ENCODE measurements at regions not wholly inside any gene's neighbourhood (a gene's known extent, or its start where the extent isn't known, plus 50 kb on each side); places are given as distances from the start of the nearest gene placed in this dataset.
"Not testable (repeated sequence)": the region's sequence is repeated elsewhere in the genome, so short reads cannot be mapped to it uniquely, and the experiment has no call there.

DNA sequence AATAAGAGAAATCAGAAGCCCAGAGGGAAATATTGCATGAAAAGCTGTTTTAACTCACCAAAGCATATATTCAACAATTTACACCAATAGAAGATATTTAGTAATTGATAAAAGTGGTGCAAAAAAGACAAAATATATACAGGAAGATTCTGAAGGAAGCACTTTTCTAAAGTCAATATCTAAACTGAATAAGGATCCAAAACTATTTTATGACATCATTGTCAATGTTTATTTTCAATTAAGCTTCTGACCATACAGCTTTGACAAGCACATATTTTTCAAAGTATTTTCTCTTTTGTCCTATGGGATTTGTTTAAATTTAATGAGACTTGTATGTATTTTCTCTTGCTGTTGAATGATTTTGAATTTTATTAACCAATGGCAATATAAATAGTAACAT, 1716.1 kb downstream of the OLFM4 start:
- DNase-seq (no peak), ATAC-seq (ENCODE audit: poor library complexity) (no peak)
- intact Hi-C loops (cut with DNase I), result no loop called here

DNA sequence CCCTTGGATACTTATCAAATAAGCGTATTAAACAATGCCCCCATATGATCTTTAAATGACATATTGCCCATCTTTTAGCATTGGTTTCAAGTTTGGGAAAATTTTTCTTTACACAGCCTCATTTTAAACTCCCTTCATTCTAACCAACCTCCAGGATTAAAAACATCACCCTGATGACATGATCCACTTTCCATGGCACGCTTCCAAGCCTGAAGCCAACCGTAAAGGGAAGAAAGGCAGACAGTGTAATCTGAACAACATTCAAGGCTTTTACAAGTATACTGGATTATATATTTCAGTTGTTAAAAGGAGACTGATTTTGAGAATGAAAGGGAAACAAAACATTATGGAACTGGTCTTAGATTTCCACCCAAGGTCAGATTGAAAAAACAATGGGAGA, 1721.9 kb downstream of the OLFM4 start:
- intact Hi-C loops (cut with DNase I), result no loop called here

DNA sequence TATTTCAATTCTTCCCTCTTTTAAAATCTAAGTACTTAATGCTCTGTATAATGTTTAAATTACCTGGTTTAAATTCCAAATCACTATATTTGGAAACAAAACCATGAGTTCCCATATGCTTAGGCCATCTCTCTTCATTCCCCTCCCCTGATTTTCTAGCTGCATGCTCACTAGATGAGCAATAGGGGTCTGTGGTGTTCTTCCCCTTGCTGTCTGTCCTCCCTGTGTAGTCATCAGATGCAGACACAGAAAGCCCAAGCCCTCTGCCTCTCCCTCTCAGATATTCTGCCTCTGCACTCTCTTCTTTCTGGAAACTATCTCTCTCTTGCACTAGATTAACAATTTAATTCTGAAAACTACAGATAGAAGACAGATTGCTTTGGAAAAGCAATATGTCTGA, 1730.2 kb downstream of the OLFM4 start:
- intact Hi-C loops (cut with DNase I), result no loop called here
- DNase-seq (no peak), ATAC-seq (ENCODE audit: poor library complexity) (no peak)

More for the DNA sequence above, 1721.9 kb downstream of the OLFM4 start:
- ATAC-seq (ENCODE audit: poor library complexity) (no peak), DNase-seq (no peak)

DNA sequence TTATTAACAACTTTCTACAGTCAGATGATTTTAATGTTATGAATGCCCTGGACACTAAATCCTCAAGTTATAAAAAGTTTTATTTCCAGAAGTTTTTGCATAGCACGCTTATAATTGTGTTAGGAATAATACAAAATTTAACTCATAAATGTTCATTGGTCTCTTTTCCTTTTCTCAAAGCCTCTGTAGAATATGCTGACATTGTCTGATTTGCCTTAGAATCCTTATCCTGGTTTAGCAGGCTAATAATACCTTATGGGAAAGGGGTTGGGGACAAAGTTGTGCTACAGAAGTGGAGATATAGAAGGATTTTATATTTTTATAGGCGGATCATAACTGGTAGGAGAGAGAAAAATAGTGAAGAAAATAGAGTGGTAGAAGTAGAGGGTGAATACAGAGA, 1739.6 kb downstream of the OLFM4 start:
- DNase-seq (no peak), ATAC-seq (ENCODE audit: poor library complexity) (no peak)
- intact Hi-C loops (cut with DNase I), result no loop called here

DNA sequence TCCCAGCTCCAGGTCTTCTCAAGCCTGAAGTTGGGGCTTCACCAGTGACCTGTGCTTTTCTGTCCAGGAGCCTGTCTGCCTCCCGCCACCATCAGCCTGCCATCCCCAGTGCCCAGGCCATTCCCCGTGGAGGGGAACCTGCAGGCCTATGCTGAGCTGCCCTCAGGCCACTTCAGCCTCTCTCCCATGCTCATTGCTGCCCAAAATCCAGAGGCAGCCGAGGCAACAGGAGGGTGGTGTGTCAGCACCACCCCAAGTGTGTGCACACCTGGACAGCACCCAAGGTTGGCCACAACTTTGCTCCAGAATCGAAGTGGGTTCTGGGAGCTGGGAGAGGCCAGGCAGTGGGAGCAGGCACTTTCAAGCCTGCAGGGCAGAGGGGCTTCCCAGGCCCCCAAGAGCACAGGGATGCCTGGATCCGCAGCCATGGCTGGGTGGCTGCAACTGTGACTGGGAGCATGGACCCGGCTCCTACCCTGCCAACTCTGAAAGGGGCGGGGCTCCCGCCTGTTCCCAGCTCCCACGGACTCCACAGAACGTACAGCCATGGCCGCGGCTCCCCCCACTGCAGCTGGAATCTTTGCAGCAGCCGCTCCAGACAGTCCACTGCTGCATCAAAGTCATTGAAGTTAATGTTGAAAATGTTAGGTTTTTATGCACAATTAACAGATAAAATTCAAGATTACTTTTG, 1747.0 kb downstream of the OLFM4 start:
- ATAC-seq (ENCODE audit: poor library complexity) (no peak), DNase-seq (peak; percentile 21)
- intact Hi-C loops (cut with DNase I), result no loop called here

DNA sequence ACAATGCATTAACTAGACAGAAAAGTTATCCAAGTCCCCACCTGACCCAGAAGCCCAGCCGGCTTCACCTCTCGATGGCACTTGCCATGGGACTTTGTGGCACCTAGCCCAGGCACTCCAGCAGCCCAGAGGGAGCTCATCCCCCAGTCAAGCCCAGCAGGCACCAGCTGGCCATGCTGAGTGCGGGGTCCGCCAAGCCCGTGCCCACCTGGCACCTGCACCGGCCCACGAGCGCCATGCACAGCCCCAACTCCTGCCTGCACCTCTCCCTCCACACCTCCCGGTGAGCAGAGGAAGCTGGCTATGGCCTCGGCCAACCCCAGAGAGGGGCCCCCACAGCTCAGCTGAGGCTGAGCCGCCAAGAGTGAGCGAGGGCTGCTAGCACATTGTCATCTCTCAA, 1759.1 kb downstream of the OLFM4 start:
- peak; percentile 26 for DNase-seq
- intact Hi-C loops (cut with DNase I), result no loop called here
- ATAC-seq (ENCODE audit: poor library complexity), result no peak

DNA sequence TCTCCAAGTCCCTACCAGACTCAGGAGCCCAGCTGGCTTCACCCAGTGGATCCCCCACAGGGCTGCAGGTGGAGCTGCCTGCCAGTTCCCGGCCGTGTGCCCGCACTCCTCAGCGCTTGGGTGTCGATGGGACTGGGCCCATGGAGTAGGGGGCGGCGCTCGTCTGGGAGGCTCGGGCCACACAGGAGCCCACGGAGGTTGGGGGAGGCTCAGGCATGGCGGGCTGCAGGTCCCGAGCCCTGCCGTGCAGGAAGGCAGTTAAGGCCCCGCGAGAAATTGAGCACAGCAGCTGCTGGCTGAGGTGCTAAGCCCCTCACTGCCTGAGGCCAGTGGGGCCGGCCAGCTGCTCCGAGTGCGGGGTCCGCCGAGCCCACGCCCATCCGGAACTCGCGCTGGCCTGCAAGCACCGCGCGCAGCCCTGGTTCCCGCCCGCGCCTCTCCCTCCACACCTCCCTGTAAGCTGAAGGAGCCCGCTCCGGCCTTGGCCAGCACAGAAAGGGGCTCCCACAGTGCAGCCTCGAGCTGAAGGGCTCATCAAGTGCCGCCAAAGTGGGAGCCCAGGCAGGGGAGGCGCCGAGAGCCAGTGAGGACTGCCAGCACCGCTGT, 1771.1 kb downstream of the OLFM4 start:
- DNase-seq (peak; percentile 32), ATAC-seq (ENCODE audit: poor library complexity) (no peak)
- intact Hi-C loops (cut with DNase I), result no loop called here

DNA sequence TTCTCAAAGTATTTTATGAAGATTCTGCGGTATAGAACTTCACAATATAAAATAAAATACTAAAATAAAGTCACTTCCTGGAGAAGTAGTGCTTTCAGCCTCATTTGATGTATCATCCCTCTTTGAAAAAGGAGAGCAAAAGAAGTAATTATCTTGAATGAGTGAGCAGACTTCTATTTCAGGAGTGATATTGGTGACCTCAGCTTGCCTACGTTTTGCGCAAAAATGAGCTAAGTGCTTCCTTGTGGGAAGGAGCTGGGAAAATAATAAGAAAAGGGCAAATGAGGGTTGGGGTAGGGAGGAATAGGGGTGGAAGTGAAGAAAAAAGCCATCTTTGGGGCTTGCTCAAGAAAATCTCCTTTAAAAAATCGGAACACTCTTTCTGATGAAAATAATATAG, 1773.6 kb downstream of the OLFM4 start:
- intact Hi-C loops (cut with DNase I), result no loop called here
- DNase-seq, result no peak

DNA sequence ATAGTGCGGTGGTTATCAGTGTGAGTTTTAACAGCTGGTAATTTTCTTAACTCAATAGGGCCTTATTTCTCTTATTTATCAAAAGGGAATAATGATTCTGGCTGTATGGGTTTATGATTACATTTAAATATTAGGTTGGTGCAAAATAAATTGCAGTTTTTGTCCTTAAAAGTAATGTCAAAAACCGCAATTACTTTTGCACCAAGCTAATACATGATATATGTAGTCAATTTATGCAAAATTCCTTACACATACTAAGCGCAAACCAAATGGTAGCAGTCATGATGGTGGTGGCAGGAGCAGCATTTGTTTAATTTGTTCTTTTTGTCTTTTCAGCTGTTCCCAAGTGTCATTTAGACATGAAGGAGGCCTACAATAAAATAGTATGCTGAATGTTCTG, 1777.1 kb downstream of the OLFM4 start:
- ATAC-seq (ENCODE audit: poor library complexity) (no peak), DNase-seq (no peak)
- intact Hi-C loops (cut with DNase I), result no loop called here

More for the DNA sequence above, 1773.6 kb downstream of the OLFM4 start:
- no peak for ATAC-seq (ENCODE audit: poor library complexity)

DNA sequence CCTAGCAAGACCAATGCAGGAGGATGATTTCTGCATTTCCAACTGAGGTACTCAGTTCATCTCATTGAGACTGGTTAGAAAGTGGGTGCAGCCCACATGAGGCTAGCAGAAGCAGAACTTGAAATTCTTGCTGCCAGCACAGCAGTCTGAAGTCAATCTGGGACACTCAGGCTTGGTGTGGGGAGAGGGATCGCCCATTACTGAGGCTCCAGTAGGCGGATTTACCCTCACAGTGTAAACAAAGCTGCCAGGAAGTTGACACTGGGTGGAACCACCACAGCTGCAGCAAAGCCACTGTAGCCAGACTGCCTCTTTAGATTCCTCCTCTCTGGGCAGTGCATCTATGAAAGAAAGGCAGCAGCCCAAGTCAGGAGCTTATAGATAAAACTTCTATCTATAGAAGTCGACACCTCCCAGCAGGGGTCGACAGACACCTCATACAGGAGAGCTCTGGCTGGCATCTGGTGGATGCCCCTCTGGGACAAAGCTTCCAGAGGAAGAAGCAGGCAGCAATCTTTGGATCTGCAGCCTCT, 1793.4 kb downstream of the OLFM4 start:
- DNase-seq; ATAC-seq (ENCODE audit: poor library complexity); intact Hi-C loops (cut with DNase I): not testable (repeated sequence)

DNA sequence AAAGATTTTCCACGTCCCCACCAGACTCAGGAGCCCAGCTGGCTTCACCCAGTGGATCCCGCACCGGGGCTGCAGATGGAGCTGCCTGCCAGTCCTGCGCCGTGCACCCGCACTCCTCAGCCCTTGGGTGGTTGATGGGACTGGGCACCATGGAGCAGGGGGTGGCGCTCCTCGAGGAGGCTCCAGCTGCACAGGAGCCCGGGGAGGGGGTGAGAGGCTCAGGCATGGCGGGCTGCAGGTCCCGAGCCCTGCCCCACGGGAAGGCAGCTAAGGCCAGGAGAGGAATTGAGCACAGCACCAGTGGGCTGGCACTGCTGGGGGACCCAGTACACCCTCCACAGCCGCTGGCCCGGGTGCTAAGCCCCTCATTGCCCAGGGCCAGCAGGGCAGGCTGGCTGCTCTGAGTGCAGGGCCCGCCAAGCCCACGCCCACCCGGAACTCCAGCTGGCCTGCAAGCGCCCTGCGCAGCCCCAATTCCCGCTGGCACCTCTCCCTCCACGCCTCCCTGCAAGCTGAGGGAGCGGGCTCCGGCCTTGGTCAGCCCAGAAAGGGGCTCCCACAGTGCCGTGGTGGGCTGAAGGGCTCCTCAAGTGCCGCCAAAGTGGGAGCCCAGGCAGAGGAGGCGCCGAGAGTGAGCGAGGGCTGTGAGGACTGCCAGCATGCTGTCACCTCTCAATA, 1800.9 kb downstream of the OLFM4 start:
- ATAC-seq (ENCODE audit: poor library complexity); intact Hi-C loops (cut with DNase I); DNase-seq: not testable (repeated sequence)

DNA sequence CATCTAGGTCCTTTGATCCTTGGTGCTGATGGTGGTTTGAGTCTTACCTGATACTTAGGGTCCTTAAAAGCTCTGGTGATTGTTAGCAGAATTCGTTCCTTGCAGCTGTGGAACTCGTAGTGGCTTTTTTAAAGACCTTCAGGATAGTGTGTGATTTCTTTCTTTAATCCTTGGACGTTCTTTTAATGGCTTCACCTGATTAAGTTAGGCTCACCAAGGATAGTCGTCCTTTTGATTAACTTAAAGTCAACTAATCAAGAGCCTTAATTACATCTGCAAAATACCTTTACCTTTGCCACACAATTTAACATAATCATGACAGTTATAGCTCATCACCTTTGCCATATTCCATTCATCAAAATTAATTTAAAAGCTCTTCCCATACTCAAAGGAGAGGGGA, 1807.7 kb downstream of the OLFM4 start:
- intact Hi-C loops (cut with DNase I), result no loop called here
- DNase-seq (no peak), ATAC-seq (ENCODE audit: poor library complexity) (no peak)

DNA sequence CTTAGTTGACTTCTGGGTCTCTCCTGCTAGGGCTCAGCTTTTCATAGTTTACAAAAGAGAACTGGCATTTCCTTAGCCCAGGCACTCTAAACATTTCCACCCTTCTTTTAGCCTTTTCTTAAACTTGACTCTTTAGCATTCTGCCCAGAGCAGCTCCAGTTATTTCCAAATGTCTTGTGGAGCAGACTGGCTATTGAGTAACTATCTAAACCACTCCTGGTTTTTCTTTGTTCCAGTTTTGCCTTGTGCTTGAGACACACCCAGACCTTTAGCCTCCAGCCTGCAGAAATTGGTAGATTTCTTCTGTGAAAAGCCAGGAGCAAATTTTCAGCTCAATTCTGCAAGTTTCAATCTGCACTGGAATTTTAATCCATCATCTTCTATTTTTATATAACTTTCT, 1813.1 kb downstream of the OLFM4 start:
- ATAC-seq (ENCODE audit: poor library complexity) (no peak), DNase-seq (no peak)
- intact Hi-C loops (cut with DNase I), result no loop called here

DNA sequence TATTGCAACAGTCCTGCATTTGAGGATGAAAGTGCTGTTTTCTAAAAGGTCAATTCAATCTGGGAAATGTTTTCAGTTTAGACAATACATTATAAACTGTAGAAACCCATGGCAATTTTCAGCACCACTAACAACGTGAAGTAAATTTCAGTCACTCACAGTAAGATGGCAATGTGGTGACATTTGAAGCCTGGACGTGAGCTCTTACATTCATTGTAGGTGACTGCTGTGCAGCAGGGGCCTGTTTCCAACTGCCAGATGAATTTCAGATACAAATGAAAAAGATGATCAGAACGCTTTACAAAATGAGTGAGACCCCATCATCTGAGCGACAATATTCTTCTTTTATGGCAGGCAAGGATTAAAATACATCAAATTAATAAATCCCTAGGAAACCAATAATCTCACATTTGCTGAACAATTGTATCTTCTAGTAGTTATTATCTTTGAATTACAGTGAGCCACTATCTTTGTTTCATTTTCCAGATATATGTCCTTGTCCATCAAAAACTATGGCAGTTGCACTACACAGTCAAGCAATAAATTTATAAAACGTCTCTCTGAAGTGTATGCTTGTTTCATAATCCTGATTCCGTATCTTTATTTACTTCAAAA, 1816.8 kb downstream of the OLFM4 start:
- intact Hi-C loops (cut with DNase I), result no loop called here
- DNase-seq, result no peak
- ATAC-seq (ENCODE audit: poor library complexity), result no peak

DNA sequence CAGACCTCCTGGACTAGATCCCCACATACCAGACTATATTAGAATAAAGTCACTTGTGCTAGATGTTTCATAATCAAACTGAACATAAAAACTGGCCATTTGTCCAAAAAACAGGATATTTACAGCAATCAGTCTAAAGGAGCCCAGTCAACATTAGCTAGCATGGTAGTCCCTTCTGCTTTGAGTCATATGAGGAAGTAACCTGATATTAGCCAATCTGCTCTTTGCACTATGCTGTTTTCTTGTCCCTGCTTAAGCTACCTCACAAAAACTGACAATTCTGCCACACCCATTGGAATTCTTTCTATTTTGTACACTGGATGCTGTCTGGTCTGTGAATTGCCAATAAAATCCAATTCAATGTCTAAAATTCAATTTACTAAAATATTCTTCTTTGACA, 1824.2 kb downstream of the OLFM4 start:
- no peak for DNase-seq
- intact Hi-C loops (cut with DNase I), result no loop called here
- ATAC-seq (ENCODE audit: poor library complexity), result no peak

DNA sequence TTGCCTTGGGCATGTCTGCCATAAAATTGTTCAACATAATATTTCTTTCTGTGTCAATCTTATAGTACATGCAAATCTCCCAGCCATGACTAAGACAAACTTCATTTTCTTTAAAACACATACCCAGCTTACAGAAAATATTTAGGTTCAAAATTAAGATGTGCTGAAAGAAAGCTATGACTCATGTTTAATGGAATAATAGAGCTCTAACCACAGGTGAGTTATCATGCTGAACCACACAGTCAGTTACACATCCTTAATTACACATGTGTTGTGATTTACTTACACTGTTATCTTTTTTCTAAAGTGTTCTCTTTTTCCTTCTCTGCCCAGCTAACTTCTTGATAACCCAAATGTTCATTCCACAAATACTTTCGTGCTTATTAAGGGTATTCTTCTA, 1831.2 kb downstream of the OLFM4 start:
- ATAC-seq (ENCODE audit: poor library complexity) (no peak), DNase-seq (no peak)
- intact Hi-C loops (cut with DNase I), result no loop called here

DNA sequence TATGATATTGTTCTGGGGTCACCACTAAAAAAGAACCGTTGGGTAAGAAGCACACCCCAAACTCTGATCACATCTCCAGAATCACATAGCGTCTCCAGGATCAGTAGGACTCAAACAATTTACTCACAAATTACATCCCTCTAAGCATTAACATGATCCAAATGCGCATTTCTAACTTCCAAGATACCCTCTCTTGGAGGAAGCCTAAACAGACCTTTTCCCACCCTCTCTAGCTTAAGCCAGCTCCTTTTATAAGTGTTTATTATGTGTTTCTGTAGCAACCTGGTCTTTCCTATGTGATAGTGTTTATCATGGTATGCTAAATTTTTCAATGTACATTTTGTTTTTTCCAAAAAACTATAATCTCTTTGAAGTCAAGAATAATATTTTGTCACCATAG, 1846.5 kb downstream of the OLFM4 start:
- DNase-seq (no peak), ATAC-seq (ENCODE audit: poor library complexity) (no peak)
- intact Hi-C loops (cut with DNase I), result no loop called here

DNA sequence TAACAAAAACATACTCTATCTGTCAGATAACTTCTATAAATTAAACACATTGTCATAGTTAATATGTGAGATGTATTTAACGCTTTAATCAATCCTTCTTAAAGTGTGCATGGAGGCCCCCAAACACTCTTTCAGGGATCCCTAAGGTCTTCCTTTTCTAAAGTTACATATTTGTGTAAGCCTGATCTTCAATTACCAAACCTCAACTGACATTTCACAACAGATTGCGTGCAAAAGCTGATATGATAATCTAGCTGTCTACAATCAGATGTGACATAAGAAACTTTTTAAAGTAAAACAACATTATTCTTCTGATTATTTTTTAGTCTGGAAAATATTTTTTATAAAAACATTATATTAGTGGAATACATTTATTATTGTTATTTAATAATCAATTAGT, 1850.4 kb downstream of the OLFM4 start:
- intact Hi-C loops (cut with DNase I), result no loop called here
- ATAC-seq (ENCODE audit: poor library complexity) (no peak), DNase-seq (no peak)

DNA sequence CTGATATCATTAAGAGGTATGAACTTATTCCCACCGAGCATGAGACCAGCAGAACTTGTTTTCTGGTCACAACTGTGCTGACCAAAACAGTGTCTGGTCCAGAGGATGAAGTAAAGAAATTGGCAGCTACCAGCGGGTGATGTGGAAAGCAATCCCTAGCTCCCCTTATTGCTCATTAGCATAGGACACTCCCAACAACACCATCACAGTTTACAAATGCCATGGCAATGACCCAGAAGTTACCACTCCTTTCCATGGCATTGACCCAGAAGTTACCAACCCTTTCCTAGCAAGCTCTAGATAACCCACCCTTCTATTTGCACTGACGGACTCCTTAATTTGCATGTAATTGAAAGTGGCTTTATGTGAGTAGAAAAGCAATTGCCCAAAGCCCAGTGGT, 1856.1 kb downstream of the OLFM4 start:
- no peak for DNase-seq
- no peak for ATAC-seq (ENCODE audit: poor library complexity)
- intact Hi-C loops (cut with DNase I), result no loop called here

DNA sequence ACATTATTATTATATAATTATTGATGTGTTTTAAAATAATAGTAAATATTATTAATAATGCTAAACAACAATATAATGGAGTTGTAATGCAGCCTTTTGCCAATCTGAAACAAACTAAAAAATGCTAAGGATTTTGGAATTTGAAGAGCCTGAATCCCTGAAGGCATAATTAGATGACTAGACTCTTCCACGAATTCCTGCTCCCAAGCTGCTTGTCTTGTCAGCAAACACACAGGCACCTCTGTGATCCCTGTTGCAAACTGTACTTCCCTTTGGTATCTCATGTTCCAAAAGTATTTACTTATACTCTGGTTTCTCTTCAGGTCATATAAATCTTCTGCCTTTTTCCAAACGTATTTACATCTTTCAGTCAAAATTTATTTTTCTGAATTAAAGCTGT, 1862.4 kb downstream of the OLFM4 start:
- intact Hi-C loops (cut with DNase I), result no loop called here
- no peak for ATAC-seq (ENCODE audit: poor library complexity)
- DNase-seq, result no peak
